Nephron (organoid): ENCODE measurements at regions not wholly inside any gene's neighbourhood (a gene's known extent, or its start where the extent isn't known, plus 50 kb on each side); places are given as distances from the start of the nearest gene placed in this dataset.

Experiments
- H3K27ac Mint-ChIP-seq, 3 experiments: 2 replicates each; pipeline ENCODE4 v1.8.0; 2020; ENCODE audit warnings: mixed read lengths in 3 of 3, mild to moderate bottlenecking in 2 of 3, moderate library complexity in 1 of 3
- H3K27me3 Mint-ChIP-seq: 2 replicates; pipeline ENCODE4 v1.8.0; 2021; ENCODE audit warnings: low read depth, mild to moderate bottlenecking, moderate library complexity, mixed read lengths
- H3K36me3 Mint-ChIP-seq: 2 replicates; pipeline ENCODE4 v1.8.0; 2020; ENCODE audit warnings: low read depth, mixed read lengths
- H3K4me1 Mint-ChIP-seq: 2 replicates; pipeline ENCODE4 v1.8.0; 2020; ENCODE audit warnings: mixed read lengths
- H3K4me3 Mint-ChIP-seq, 3 experiments: 2 replicates each; pipeline ENCODE4 v1.8.0; 2020; ENCODE audit warnings: mild to moderate bottlenecking in 3 of 3, mixed read lengths in 3 of 3, moderate library complexity in 2 of 3
- H3K9me3 Mint-ChIP-seq: 2 replicates; pipeline ENCODE4 v1.8.0; 2020; ENCODE audit warnings: mixed read lengths
- TF ChIP-seq, protein P1 (sequence below), 3 experiments: fragments of 200-600 bp; sonication (generic); IDR thresholded peaks; one replicate each; pipeline ENCODE4 v1.5.0; 2021; ENCODE audit warnings: antibody characterized with exemption in 3 of 3; ENCODE audit not compliant: unreplicated experiment in 3 of 3

DNA sequence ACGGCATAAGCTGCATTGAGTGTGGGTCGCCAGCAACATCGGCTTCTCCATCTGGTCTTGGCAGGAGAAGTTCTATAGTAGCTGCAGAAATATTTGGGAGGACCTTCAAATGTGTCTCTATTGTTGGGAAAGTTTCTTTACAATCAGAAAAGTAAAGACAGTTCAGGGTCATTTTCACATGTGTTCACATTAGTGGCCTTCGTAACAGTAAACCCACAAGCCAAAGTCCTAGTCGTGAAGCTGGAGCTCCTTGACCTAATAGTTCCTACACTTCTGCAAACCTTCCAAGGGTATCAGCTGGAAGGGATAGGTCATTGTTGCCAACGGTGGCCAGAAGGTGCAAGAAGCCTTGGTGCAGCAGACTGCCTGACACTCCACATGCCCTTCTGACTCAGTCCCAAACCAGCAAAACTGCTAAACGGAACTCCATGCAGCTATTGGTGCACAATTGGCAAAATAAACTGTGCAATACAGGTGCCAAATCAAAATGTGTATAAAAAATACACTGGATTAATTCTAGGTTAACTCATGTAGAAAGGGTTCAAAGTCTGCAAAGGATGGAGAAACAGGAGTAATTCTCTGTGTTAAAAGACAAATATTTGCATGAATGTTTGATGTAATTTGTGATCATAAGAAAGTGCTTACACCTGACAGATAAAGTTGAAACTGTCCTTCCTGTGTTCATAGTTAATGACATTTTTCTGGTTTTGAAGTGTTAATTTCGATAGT lies 102.8 kb upstream of the EGFR start:
- no peak overlapping the region for H3K27ac Mint-ChIP-seq
- H3K27me3 Mint-ChIP-seq, result no peaks in the 10 kb centered on the region
- no peak overlapping the region for H3K4me3 Mint-ChIP-seq
- H3K9me3 Mint-ChIP-seq, result no peaks in the 10 kb centered on the region
- TF ChIP-seq, protein P1, sequence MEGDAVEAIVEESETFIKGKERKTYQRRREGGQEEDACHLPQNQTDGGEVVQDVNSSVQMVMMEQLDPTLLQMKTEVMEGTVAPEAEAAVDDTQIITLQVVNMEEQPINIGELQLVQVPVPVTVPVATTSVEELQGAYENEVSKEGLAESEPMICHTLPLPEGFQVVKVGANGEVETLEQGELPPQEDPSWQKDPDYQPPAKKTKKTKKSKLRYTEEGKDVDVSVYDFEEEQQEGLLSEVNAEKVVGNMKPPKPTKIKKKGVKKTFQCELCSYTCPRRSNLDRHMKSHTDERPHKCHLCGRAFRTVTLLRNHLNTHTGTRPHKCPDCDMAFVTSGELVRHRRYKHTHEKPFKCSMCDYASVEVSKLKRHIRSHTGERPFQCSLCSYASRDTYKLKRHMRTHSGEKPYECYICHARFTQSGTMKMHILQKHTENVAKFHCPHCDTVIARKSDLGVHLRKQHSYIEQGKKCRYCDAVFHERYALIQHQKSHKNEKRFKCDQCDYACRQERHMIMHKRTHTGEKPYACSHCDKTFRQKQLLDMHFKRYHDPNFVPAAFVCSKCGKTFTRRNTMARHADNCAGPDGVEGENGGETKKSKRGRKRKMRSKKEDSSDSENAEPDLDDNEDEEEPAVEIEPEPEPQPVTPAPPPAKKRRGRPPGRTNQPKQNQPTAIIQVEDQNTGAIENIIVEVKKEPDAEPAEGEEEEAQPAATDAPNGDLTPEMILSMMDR (IDR thresholded peaks at IDR 0.05; ENCODE audit: unreplicated experiment in 3 of 3), result no peak
- no peaks in the 10 kb centered on the region for H3K4me1 Mint-ChIP-seq
- H3K36me3 Mint-ChIP-seq, result no peaks in the 10 kb centered on the region

DNA sequence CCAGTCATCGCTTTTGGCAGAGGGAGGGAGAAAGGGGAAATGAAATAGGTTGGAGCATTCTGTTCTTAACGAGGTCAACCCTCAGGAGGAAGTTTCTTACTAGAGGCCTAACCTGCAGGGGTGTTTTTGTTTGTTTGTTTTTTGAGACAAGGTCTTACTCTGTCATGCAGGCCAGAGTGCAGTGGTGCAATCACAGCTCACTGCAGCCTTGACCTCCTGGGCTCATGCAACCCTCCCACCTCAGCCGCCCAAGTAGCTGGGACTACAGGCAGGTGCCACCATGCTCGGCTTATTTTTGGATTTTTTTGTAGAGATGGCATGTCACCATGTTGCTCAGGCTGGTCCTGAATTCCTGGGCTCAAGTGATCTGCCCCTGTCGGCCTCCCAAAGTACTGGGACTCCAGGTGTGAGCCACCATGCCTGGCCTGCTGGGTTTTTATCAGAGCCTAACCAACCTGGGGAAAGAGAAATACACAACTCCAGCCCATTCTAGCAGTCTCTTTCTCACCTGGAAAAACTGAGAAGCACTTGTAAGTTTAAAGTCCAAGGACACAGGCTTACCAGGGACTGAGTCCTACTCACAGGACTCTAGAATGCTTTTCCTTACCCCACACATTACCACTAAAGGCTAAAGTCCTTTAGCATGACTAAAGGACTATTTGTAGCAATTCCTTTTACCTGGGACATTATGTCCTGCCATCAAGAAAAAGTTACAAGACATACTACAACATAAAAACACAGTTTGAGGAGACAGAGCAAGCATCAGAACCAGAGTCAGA lies 101.0 kb upstream of the EGFR start:
- peaks cover 4% of the 10 kb centered on the region for H3K4me1 Mint-ChIP-seq
- no peaks in the 10 kb centered on the region for H3K9me3 Mint-ChIP-seq
- TF ChIP-seq, protein P1 (IDR thresholded peaks at IDR 0.05; ENCODE audit: unreplicated experiment in 3 of 3), result no peak
- H3K4me3 Mint-ChIP-seq, result no peak overlapping the region
- H3K36me3 Mint-ChIP-seq, result no peaks in the 10 kb centered on the region
- H3K27me3 Mint-ChIP-seq, result no peaks in the 10 kb centered on the region
- H3K27ac Mint-ChIP-seq, result no peak overlapping the region

DNA sequence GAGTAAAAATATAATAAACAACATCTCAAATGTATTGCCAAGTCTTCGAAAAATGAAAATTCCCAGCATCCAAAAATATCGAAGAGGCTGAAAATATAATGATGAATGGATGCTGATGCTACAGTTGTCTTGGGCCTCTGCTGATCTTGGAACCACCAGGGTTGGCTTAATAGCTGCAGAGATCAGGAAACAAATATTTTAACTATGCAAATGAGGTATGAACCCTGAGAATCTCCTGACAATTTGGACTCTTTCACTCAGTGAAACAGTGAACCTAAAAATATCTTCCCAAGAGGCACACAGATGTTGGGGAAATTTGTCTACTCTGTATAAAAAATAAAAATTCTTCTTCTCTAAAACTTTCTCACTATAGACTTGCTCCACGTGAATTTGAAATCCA lies 97.7 kb upstream of the EGFR start:
- H3K36me3 Mint-ChIP-seq, result no peaks in the 10 kb centered on the region
- no peak overlapping the region for H3K4me3 Mint-ChIP-seq
- no peaks in the 10 kb centered on the region for H3K27me3 Mint-ChIP-seq
- peaks cover 4% of the 10 kb centered on the region for H3K4me1 Mint-ChIP-seq
- TF ChIP-seq, protein P1 (IDR thresholded peaks at IDR 0.05; ENCODE audit: unreplicated experiment in 3 of 3), result no peak
- H3K27ac Mint-ChIP-seq, result peak overlapping the region in 2 of 3 experiments; percentile 43 to 70
- peaks cover 13% of the 10 kb centered on the region for H3K9me3 Mint-ChIP-seq

DNA sequence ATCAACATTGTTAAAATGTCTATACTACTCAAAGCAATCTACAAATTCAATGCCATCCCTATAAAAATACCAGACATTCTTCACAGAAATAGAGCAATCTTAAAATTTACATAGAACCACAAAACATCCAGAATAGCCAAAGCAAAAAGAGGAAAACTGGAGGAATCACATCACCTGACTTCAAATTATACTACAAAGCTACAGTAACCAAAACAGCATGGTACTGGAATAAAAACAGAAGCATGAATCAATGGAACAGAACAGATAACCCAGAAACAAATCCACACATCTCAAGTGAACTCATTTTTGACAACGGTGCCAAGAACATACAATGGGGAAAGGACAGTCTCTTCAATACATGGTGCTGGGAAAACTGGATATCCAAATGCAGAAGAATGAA lies 87.3 kb upstream of the EGFR start:
- Mint-ChIP-seq H3K4me1 (peaks cover 14% of the 10 kb centered on the region), H3K27me3 (peaks cover 4% of the 10 kb centered on the region), H3K4me3 (peak overlapping the region; percentile 49 to 88 (median 80)), H3K9me3 (peaks cover 30% of the 10 kb centered on the region), H3K27ac (peak overlapping the region in 1 of 3 experiments; percentile 88), H3K36me3 (no peaks in the 10 kb centered on the region)
- TF ChIP-seq, protein P1 (IDR thresholded peaks at IDR 0.05; ENCODE audit: unreplicated experiment in 3 of 3), result no peak

DNA sequence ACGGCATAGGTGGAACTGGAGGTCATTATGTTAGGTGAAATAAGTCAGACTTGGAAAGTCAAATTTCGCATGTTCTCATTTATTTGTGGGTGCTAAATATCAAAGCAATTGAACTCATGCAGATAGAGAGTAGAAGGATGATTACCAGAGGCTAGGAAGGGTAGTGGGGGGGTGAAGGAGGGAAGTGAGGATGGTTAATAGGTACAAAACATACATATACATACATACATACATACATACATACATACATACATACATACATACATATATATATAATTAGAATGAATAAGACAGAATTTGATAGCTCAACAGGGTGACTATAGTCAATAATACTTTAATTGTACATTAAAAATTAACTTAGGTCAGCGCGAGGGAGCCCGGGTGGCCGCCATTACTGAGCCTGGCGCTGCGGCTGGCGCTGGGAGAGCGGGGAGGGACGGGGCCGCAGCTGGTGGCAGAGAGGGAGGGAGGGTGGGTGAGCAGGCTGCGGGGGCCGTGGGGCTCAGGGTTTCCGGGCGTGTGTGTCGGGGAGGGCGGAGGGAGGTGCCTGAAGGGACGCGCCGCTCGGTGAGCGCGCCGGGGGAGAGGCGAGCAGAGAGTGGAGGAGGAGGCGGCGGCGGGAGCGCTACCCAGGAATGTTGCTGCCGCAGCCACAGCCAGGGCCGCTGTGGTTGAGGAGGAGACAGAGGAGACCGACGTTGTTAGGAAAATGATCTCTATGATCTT lies 85.8 kb upstream of the EGFR start:
- Mint-ChIP-seq H3K27ac (peak overlapping the region; percentile 76 to 91 (median 88)), H3K36me3 (no peaks in the 10 kb centered on the region), H3K27me3 (peaks cover 4% of the 10 kb centered on the region), H3K4me3 (peak overlapping the region; percentile 80 to 88 (median 84)), H3K9me3 (peaks cover 23% of the 10 kb centered on the region), H3K4me1 (peaks cover 14% of the 10 kb centered on the region)
- TF ChIP-seq, protein P1 (IDR thresholded peaks at IDR 0.05; ENCODE audit: unreplicated experiment in 3 of 3), result no peak
